DND-41 (cell line): ENCODE measurements at regions not wholly inside any gene's neighbourhood (a gene's known extent, or its start where the extent isn't known, plus 50 kb on each side); places are given as distances from the start of the nearest gene placed in this dataset.

Experiments
- ATAC-seq: fragments of 200-7000 bp; cut with Tn5 transposase; 3 replicates; pipeline ENCODE4 v1.9.1; 2021; ENCODE audit warnings: low read depth; ENCODE audit not compliant: insufficient read depth
- DNase-seq: peaks from one replicate; pipeline ENCODE4 v3.0.0-alpha.2; 2020
- H2AFZ ChIP-seq: 2 replicates; pipeline ENCODE4 v1.6.0; 2012; ENCODE audit warnings: low read depth, low read length
- H3K27ac ChIP-seq: 2 replicates; pipeline ENCODE4 v1.5.1; 2012; ENCODE audit warnings: low read length, inconsistent platforms
- H3K27me3 ChIP-seq: fragments of 200-600 bp; sonication (generic); 2 replicates; pipeline ENCODE4 v1.6.0; 2012; ENCODE audit warnings: low read length, mild to moderate bottlenecking, inconsistent platforms; ENCODE audit not compliant: insufficient read depth, poor library complexity
- H3K36me3 ChIP-seq: 2 replicates; pipeline ENCODE4 v1.5.1; 2012; ENCODE audit warnings: low read length, inconsistent platforms; ENCODE audit not compliant: insufficient read depth
- H3K4me1 ChIP-seq: 2 replicates; pipeline ENCODE4 v1.5.1; 2012; ENCODE audit warnings: mild to moderate bottlenecking, low read length; ENCODE audit not compliant: insufficient read depth
- H3K4me2 ChIP-seq: 2 replicates; pipeline ENCODE4 v1.6.0; 2012; ENCODE audit warnings: mild to moderate bottlenecking, moderate library complexity, low read length, inconsistent platforms; ENCODE audit not compliant: insufficient read depth
- H3K4me3 ChIP-seq, 2 experiments: fragments of 200-600 bp in 1 of 2; shearing (Covaris generic) in 1 of 2; 2 replicates each; pipeline ENCODE4 v1.5.1; 2012 to 2016; ENCODE audit warnings: inconsistent platforms in 2 of 2, low read length in 2 of 2, mild to moderate bottlenecking in 2 of 2, low read depth in 1 of 2, moderate library complexity in 1 of 2
- H3K79me2 ChIP-seq: 2 replicates; pipeline ENCODE4 v1.6.0; 2012; ENCODE audit warnings: low read length, inconsistent platforms; ENCODE audit not compliant: insufficient read depth
- H3K9ac ChIP-seq: 2 replicates; pipeline ENCODE4 v1.6.0; 2012; ENCODE audit warnings: low read depth, mild to moderate bottlenecking, inconsistent platforms, low read length, moderate library complexity
- H3K9me3 ChIP-seq: 2 replicates; pipeline ENCODE4 v1.5.1; 2012; ENCODE audit warnings: low read length, moderate library complexity, mild to moderate bottlenecking, inconsistent platforms; ENCODE audit not compliant: insufficient read depth, severe bottlenecking
- H4K20me1 ChIP-seq: 2 replicates; pipeline ENCODE4 v1.6.0; 2012; ENCODE audit warnings: low read length; ENCODE audit not compliant: insufficient read depth
- CTCF ChIP-seq: IDR thresholded peaks from 2 replicates; pipeline ENCODE4 v1.5.1; 2012; ENCODE audit warnings: borderline replicate concordance, low read length, moderate library complexity, mild to moderate bottlenecking; ENCODE audit not compliant: poor library complexity, severe bottlenecking; ENCODE audit errors: extremely low read depth
- EZH2 ChIP-seq: IDR thresholded peaks from 3 replicates; pipeline ENCODE4 v1.6.1; 2012; ENCODE audit warnings: borderline replicate concordance, low read depth, mild to moderate bottlenecking, moderate library complexity, low read length, inconsistent platforms; ENCODE audit not compliant: severe bottlenecking

DNA sequence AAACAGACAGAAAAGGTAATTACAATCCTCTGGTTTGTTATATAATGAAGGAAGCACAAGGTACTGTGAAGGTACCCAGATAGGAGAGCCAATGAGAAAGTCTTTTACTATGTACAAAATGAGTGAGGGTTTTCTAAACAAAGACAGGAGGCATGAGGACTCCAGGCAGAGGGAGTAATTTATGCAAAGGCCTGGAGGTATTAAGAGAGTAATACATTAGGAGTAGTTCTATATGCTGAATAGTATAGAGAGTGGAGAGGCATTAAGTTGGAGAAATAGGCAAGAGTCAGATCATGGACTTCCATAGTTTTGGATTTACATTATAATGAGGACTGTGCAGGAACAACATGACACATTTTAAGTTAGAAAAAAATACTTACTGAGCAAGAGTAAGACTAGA, 216.0 kb downstream of the SCG2 start:
- H3K4me2 ChIP-seq: no peak overlapping the region
- H3K9me3 ChIP-seq: no peaks in the 10 kb centered on the region
- DNase-seq: no peak
- no peaks in the 10 kb centered on the region for H3K36me3 ChIP-seq
- H3K27me3 ChIP-seq: no peaks in the 10 kb centered on the region
- ATAC-seq: no peak
- no peak overlapping the region for H3K4me3 ChIP-seq
- no peaks in the 10 kb centered on the region for H4K20me1 ChIP-seq
- H3K4me1 ChIP-seq: no peaks in the 10 kb centered on the region
- no peak overlapping the region for H2AFZ ChIP-seq
- H3K79me2 ChIP-seq: no peaks in the 10 kb centered on the region
- H3K27ac ChIP-seq: no peak overlapping the region
- TF ChIP-seq EZH2 (no peak), CTCF (no peak)
- no peak overlapping the region for H3K9ac ChIP-seq

DNA sequence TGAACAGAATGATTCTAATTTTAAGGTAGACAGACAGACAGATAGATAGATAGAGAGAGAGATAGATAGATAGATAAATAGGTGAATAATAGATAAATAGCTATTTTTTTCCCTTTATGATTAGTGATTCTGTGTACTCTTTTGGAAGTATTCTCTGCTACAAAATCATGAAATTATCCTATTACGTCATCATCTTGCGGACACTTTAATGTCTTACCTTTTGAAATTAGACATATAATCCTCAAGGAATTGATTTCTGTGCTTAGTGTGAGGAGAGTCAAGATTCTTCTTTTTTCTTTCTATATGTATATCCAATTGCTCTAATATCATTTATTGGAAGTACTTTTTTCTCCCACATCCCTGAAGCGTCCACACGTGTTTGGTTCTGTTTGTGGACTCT, 215.2 kb downstream of the SCG2 start:
- Histone ChIP-seq H3K27me3 (no peaks in the 10 kb centered on the region), H4K20me1 (no peaks in the 10 kb centered on the region), H3K27ac (no peak overlapping the region), H3K9ac (no peak overlapping the region), H2AFZ (no peak overlapping the region), H3K4me1 (no peaks in the 10 kb centered on the region), H3K9me3 (no peaks in the 10 kb centered on the region), H3K36me3 (no peaks in the 10 kb centered on the region), H3K4me3 (no peak overlapping the region), H3K4me2 (no peak overlapping the region), H3K79me2 (no peaks in the 10 kb centered on the region)
- DNase-seq: no peak
- TF ChIP-seq EZH2 (no peak), CTCF (no peak)
- no peak for ATAC-seq

DNA sequence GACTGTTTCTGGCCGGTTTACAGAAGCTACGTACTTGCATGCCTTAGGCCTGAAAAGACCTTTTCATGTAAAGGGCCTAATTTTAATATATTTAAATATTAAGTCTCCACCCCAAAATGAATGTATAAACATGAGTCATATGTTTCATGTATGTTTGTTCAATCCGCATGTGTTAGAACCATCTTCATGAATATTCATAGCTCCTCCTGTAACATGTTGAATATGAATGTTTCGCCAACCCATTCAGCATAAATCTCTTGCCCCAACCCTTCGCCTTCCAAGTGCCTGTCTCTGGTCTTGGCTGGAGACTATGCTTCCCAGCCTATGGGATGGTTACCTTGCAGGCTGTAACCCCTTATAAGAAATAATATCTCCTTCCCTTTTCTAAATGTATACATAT, 212.5 kb downstream of the SCG2 start:
- H3K36me3 ChIP-seq: no peaks in the 10 kb centered on the region
- no peaks in the 10 kb centered on the region for H4K20me1 ChIP-seq
- no peak overlapping the region for H2AFZ ChIP-seq
- H3K79me2 ChIP-seq: no peaks in the 10 kb centered on the region
- TF ChIP-seq CTCF (no peak), EZH2 (no peak)
- H3K4me3 ChIP-seq: no peak overlapping the region
- no peak overlapping the region for H3K9ac ChIP-seq
- no peak overlapping the region for H3K4me2 ChIP-seq
- H3K27ac ChIP-seq: no peak overlapping the region
- DNase-seq (no peak), ATAC-seq (no peak)
- H3K27me3 ChIP-seq: no peaks in the 10 kb centered on the region
- H3K4me1 ChIP-seq: no peaks in the 10 kb centered on the region
- peaks cover 4% of the 10 kb centered on the region for H3K9me3 ChIP-seq

- no peak for TF ChIP-seq EZH2
- no peak for TF ChIP-seq CTCF
- Histone ChIP-seq H3K4me2 (no peak overlapping the region), H3K79me2 (no peaks in the 10 kb centered on the region), H3K36me3 (no peaks in the 10 kb centered on the region), H3K27me3 (no peaks in the 10 kb centered on the region), H3K4me1 (no peaks in the 10 kb centered on the region), H3K27ac (no peak overlapping the region), H4K20me1 (no peaks in the 10 kb centered on the region), H3K9me3 (peaks cover 4% of the 10 kb centered on the region), H3K4me3 (no peak overlapping the region), H3K9ac (no peak overlapping the region), H2AFZ (no peak overlapping the region)
- no peak for ATAC-seq
- DNase-seq: no peak
Measured at GRCh38 chr2:223396993-223397392, 205.2 kb downstream of the SCG2 start.
